ENCODE measurements at regions not wholly inside any gene's neighbourhood (a gene's known extent, or its start where the extent isn't known, plus 50 kb on each side); places are given as distances from the start of the nearest gene placed in this dataset.

- Histone ChIP-seq H3K4me1 (no peaks in the 10 kb centered on the region), H3K9me3 (no peaks in the 10 kb centered on the region; the same call in 1 of the 2 replicates), H3K27me3 (replicated peaks; ENCODE audit: control insufficient read depth, insufficient read depth, low read length) (no peaks in the 10 kb centered on the region), H3K4me3 (ENCODE audit: low read depth, low read length) (peak overlapping the region; percentile 18), H3K36me3 (ENCODE audit: control insufficient read depth, insufficient read depth, low read length) (no peaks in the 10 kb centered on the region)
- TF ChIP-seq CTCF (IDR thresholded peaks at IDR 0.05; ENCODE audit: insufficient read depth in 1 of 2, low read depth in 1 of 2, low read length in 1 of 2, severe bottlenecking in 1 of 2, unreplicated experiment in 1 of 2) = no peak
- peaks cover 2% of the 10 kb centered on the region for H3K27me3 Mint-ChIP-seq (ENCODE audit: insufficient read depth, unreplicated experiment)
- peak overlapping the region; percentile 67 for H3K4me3 Mint-ChIP-seq (ENCODE audit: unreplicated experiment)
- ChIA-PET CTCF (interaction anchor here (1.2 kb wide), 1 partner anchor 27 kb away, joined by 5 read pairs; no protein-coding TSS in a partner anchor), POLR2A (no interaction called here)
- peak; percentile 67 to 72 for DNase-seq
- no peaks in the 10 kb centered on the region for H3K9me3 Mint-ChIP-seq (ENCODE audit: unreplicated experiment)
- intact Hi-C loops (cut with micrococcal nuclease; ENCODE audit: unreplicated experiment) = no loop called here
- peak overlapping the region; percentile 70 for H3K27ac Mint-ChIP-seq (ENCODE audit: unreplicated experiment)
- no peaks in the 10 kb centered on the region for H3K4me1 Mint-ChIP-seq (ENCODE audit: low read depth, unreplicated experiment)
- peaks cover 12% of the 10 kb centered on the region for H3K36me3 Mint-ChIP-seq (ENCODE audit: insufficient read depth, unreplicated experiment)
- no TSS peak for BruUV-seq (replicated peaks)
These were observed 76.2 kb upstream of the VPREB1 start for GRCh38 chr22:22168190-22168940.

DNA sequence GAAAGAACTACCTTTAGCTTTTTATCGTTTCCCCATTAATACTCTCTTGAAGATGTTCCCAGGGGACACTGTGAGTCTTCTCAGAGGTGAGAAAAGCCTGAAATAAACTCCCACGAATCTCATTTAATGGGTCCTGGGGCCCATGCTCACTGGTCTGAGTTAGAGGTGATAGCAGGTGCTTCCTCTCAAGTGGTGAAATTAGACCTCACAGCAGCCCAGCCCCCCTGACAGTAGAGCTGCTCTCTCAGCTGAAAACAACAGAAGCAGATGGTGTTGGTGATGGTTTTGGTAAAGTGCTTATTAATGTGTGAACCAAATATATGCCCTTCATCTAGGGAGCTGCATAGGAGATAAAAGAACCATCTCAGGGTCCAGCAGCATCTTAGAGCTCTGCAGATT, 76.8 kb upstream of the VPREB1 start:
- Mint-ChIP-seq H3K27ac (ENCODE audit: unreplicated experiment) (no peak overlapping the region), H3K4me3 (ENCODE audit: unreplicated experiment) (peak overlapping the region; percentile 67), H3K4me1 (ENCODE audit: low read depth, unreplicated experiment) (no peaks in the 10 kb centered on the region), H3K36me3 (ENCODE audit: insufficient read depth, unreplicated experiment) (peaks cover 12% of the 10 kb centered on the region), H3K9me3 (ENCODE audit: unreplicated experiment) (no peaks in the 10 kb centered on the region), H3K27me3 (ENCODE audit: insufficient read depth, unreplicated experiment) (peaks cover 2% of the 10 kb centered on the region)
- DNase-seq = no peak
- POLR2A ChIA-PET = no interaction called here
- BruUV-seq (replicated peaks) = no TSS peak
- Histone ChIP-seq H3K27me3 (replicated peaks; ENCODE audit: control insufficient read depth, insufficient read depth, low read length) (no peaks in the 10 kb centered on the region), H3K4me1 (no peaks in the 10 kb centered on the region), H3K9me3 (no peaks in the 10 kb centered on the region; the same call in 1 of the 2 replicates), H3K36me3 (ENCODE audit: control insufficient read depth, insufficient read depth, low read length) (no peaks in the 10 kb centered on the region), H3K4me3 (ENCODE audit: low read depth, low read length) (no peak overlapping the region)
- intact Hi-C loops (cut with micrococcal nuclease; ENCODE audit: unreplicated experiment) = no loop called here
- no peak for TF ChIP-seq CTCF (IDR thresholded peaks at IDR 0.05; ENCODE audit: insufficient read depth in 1 of 2, low read depth in 1 of 2, low read length in 1 of 2, severe bottlenecking in 1 of 2, unreplicated experiment in 1 of 2)
- CTCF ChIA-PET = interaction anchor here (1.2 kb wide), 1 partner anchor 28 kb away, joined by 5 read pairs; no protein-coding TSS in a partner anchor

DNA sequence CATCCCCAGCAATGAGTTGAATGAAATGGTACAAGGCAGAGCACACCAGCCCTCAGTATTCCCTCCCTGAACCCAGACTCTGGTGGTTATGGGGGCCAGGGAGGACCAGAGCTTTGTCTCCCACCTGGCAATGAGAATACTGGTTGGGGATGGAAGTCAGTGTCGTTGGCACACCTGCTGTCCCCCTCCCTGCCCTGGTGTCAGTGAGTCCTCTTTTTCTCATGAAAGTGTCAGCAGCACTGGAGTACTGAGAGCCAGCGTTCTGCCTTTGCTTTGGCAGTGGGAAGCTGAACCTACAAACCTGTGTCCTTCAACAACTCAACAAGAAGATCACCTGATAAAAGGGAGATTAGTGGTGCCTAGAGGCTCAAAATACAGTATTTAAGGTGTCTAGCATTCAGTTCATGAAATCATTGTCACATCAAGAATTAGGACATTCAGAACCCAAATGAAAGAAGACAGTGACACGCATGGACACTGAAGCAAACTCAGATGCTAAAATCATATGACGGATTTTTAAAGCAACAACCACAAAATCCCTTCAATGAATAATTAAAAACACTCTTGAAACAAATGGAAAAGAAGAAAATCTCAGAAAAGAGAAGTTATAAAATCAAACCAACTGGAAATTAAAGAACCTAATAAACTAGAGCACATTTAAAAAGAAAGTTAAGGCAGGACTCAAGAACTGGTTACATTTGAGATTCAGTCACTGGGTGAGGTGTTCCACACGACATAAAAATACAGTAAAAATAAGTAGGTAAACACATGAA, 77.5 kb upstream of the VPREB1 start:
- no peak for TF ChIP-seq CTCF (IDR thresholded peaks at IDR 0.05; ENCODE audit: insufficient read depth in 1 of 2, low read depth in 1 of 2, low read length in 1 of 2, severe bottlenecking in 1 of 2, unreplicated experiment in 1 of 2)
- Mint-ChIP-seq H3K4me3 (ENCODE audit: unreplicated experiment) (no peak overlapping the region), H3K9me3 (ENCODE audit: unreplicated experiment) (no peaks in the 10 kb centered on the region), H3K27ac (ENCODE audit: unreplicated experiment) (no peak overlapping the region), H3K36me3 (ENCODE audit: insufficient read depth, unreplicated experiment) (peaks cover 12% of the 10 kb centered on the region), H3K4me1 (ENCODE audit: low read depth, unreplicated experiment) (no peaks in the 10 kb centered on the region), H3K27me3 (ENCODE audit: insufficient read depth, unreplicated experiment) (peaks cover 2% of the 10 kb centered on the region)
- intact Hi-C loops (cut with micrococcal nuclease; ENCODE audit: unreplicated experiment) = no loop called here
- H3K4me3 ChIP-seq (ENCODE audit: low read depth, low read length) = no peak overlapping the region
- ChIA-PET POLR2A (no interaction called here), CTCF (no interaction called here)
- no peaks in the 10 kb centered on the region for H3K36me3 ChIP-seq (ENCODE audit: control insufficient read depth, insufficient read depth, low read length)
- no peaks in the 10 kb centered on the region for H3K27me3 ChIP-seq (replicated peaks; ENCODE audit: control insufficient read depth, insufficient read depth, low read length)
- DNase-seq = no peak
- no TSS peak for BruUV-seq (replicated peaks)
- no peaks in the 10 kb centered on the region; the same call in 1 of the 2 replicates for H3K9me3 ChIP-seq
- H3K4me1 ChIP-seq = no peaks in the 10 kb centered on the region

Measured in Caco-2 (cell line).